Heart left ventricle (tissue), 13 donors: ENCODE measurements at regions not wholly inside any gene's neighbourhood (a gene's known extent, or its start where the extent isn't known, plus 50 kb on each side); places are given as distances from the start of the nearest gene placed in this dataset.

Source experiments
- POLR2A ChIP-seq, 2 donors: fragments of 450-650 bp; IDR thresholded peaks; one replicate each; pipeline ENCODE4 v1.6.1; 2017; ENCODE audit warnings: antibody characterized with exemption in 2 of 2, mild to moderate bottlenecking in 2 of 2, moderate library complexity in 2 of 2
- TF ChIP-seq, protein P1 (sequence below), 12 donors: fragments of 200-600 bp; sonication (generic) in 4 of 12; IDR thresholded peaks; one replicate each; pipeline versions ENCODE4 v1.5.0 to v1.8.0; 2018 to 2022; ENCODE audit warnings: antibody characterized with exemption in 12 of 12, mild to moderate bottlenecking in 5 of 12
- donor health status: ischemic (EF 13 %, LVEDD 7.1; RV severe dilation, severe dysfunction).
- donor health status: DM: no; HTN: yes; CAD: no.
- donor health status: DM: no; HTN: no; CAD: no.
- donor health status: ischemic (EF 25% LVEDD 6.9; RV normal size, moderate dysfunction).
- donor health status: ischemic (EF 25% LVEDD 5.7; RV mildly dilated, moderate dysfunction).
- donor health status: ischemic (EF 35%, LVEDD 5.7; RV mildly dilated, moderate dysfunction).
- donor health status: nonischemic (EF 11% LVEDD 7.7; RV severe dilation, severe dysfunction).
- donor health status: DM: yes; HTN: yes; CAD: no.
- donor health status: PGD.
- donor health status: ischemic (EF 29% LVEDD 5.4; RV normal size, mild dysfunction).
- donor health status: nonischemic (EF 23%, LVEDD 6.1; RV moderate dilation, normal function).

DNA sequence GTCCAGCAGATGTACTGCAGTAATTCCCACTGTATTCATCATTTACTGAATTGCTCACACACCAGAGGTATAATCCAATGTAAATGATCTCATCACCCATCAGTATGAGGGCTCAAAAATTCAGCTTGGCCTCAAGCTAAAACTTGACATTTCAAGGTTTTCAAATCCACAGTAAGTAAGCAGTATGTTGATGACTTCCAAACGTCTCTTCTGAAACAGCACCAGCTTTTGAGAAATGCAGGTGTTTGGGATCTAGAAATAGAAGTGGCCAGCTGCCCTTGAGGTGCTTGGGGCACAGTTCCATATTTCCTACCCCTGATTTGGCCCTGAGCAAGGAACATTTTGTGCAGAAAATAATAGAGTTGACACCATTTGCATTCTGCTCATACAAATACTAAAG, 388.0 kb upstream of the TUSC1 start:
- TF ChIP-seq, protein P1, sequence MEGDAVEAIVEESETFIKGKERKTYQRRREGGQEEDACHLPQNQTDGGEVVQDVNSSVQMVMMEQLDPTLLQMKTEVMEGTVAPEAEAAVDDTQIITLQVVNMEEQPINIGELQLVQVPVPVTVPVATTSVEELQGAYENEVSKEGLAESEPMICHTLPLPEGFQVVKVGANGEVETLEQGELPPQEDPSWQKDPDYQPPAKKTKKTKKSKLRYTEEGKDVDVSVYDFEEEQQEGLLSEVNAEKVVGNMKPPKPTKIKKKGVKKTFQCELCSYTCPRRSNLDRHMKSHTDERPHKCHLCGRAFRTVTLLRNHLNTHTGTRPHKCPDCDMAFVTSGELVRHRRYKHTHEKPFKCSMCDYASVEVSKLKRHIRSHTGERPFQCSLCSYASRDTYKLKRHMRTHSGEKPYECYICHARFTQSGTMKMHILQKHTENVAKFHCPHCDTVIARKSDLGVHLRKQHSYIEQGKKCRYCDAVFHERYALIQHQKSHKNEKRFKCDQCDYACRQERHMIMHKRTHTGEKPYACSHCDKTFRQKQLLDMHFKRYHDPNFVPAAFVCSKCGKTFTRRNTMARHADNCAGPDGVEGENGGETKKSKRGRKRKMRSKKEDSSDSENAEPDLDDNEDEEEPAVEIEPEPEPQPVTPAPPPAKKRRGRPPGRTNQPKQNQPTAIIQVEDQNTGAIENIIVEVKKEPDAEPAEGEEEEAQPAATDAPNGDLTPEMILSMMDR (IDR thresholded peaks at IDR 0.05), result no peak
- TF ChIP-seq POLR2A (IDR thresholded peaks at IDR 0.05), result no peak
